BLaER1 treated with 17β-estradiol and CSF1 and Interleukin-3, amounts not matched to agents 10 nM and 100 nM (cell line): ENCODE measurements at regions not wholly inside any gene's neighbourhood (a gene's known extent, or its start where the extent isn't known, plus 50 kb on each side); places are given as distances from the start of the nearest gene placed in this dataset.
"Not testable (repeated sequence)": the region's sequence is repeated elsewhere in the genome, so short reads cannot be mapped to it uniquely, and the experiment has no call there.

ENCODE experiments used
- H3K27ac ChIP-seq, 11 experiments: shearing (Covaris generic); formaldehyde crosslinking; 2 replicates each; pipeline ENCODE4 v1.8.1; 2022
- H3K27me3 ChIP-seq, 11 experiments: shearing (Covaris generic); formaldehyde crosslinking; 2 replicates each; pipeline ENCODE4 v1.8.1; 2022
- H3K36me3 ChIP-seq, 11 experiments: shearing (Covaris generic); formaldehyde crosslinking; 2 replicates each; pipeline ENCODE4 v1.8.1; 2022
- H3K4me1 ChIP-seq, 10 experiments: shearing (Covaris generic); formaldehyde crosslinking; 2 replicates each; pipeline ENCODE4 v1.8.1; 2022
- H3K4me2 ChIP-seq, 11 experiments: shearing (Covaris generic); formaldehyde crosslinking; 2 replicates each; pipeline ENCODE4 v1.8.1; 2022
- H3K4me3 ChIP-seq, 10 experiments: shearing (Covaris generic); formaldehyde crosslinking; 2 replicates each; pipeline ENCODE4 v1.8.1; 2022
- H3K9ac ChIP-seq, 11 experiments: shearing (Covaris generic); formaldehyde crosslinking; 2 replicates each; pipeline ENCODE4 v1.8.1; 2022
- H3K9me3 ChIP-seq, 11 experiments: shearing (Covaris generic); formaldehyde crosslinking; replicated peaks in 1 of 11; 2 replicates each; pipeline ENCODE4 v1.8.1; 2022
- H4K20me1 ChIP-seq, 11 experiments: shearing (Covaris generic); formaldehyde crosslinking; 2 replicates each; pipeline ENCODE4 v1.8.1; 2022
- Cebpa-rat ChIP-seq, 11 experiments: shearing (Covaris generic); IDR thresholded peaks; 2 replicates each; pipeline ENCODE4 v1.8.1; 2022

DNA sequence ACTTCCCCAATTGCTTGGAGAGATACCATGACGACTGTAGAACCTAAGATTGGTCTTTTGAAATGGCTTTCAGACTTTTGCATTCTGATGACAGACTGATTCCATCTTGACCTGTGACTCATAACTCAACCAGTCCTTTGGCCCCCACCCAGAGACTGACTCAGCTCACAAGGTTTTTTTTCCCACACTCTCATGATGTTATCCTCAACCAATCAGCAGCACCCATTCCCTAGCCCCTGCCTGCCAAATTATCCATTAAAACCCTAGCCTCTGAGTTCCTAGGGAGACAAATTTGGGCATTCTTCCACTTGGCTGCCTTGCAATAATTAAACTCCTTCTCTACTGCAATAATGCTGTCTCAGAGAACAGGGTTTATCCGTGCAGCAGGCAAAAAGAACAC is 1263.3 kb upstream of the CDH9 start:
- Histone ChIP-seq H3K27ac (peak overlapping the region in 1 of 11 experiments; percentile 39; a peak in 1 of 22 replicates), H3K4me3 (no peak overlapping the region), H3K4me1 (peaks cover 0 to 7% (median 0%) of the 10 kb centered on the region in 10 experiments; a peak in 2 of 20 replicates), H3K4me2 (no peak overlapping the region), H3K9me3 (peaks cover 0 to 12% (median 9%) of the 10 kb centered on the region in 11 experiments; a peak in 16 of 22 replicates), H3K9ac (no peak overlapping the region), H4K20me1 (no peaks in the 10 kb centered on the region), H3K36me3 (no peaks in the 10 kb centered on the region), H3K27me3 (no peaks in the 10 kb centered on the region)
- TF ChIP-seq Cebpa-rat (IDR thresholded peaks at IDR 0.05) = no peak

DNA sequence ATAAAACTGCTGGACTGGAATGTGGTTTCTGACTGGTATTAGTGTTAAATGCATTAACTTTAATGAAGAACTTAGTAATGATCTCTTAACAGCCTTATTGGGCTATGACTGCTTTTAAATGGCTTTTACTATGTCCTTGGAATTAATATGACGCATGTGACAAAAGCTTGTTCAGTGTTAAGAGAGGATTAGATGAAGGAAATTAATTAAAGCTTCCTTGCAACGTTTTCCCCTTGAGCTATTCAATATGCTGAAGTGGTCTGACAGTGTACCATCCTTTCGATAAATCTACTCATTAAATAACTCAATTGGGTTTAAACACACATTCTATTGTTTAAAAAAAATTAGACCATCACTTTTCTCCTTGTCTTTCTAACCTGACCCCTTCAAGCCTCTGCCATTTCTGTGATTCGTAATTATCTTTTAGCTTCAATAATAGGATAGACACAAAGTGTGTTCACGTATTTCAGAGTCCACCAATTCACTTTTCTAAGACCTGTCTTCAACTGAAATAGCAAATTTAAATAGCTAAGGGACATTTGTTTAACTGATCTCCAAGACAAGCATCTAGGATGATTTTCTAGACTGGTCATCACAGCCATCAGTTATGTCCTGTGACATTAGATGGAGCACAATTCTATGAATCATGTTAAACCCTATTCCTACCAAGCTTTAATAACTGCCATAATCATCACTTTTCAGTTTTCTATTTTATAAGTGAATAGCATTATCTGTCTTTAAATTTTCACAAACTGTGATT is 1258.0 kb upstream of the CDH9 start:
- peaks cover 0 to 6% (median 0%) of the 10 kb centered on the region in 10 experiments; a peak in 2 of 20 replicates for H3K4me1 ChIP-seq
- no peak overlapping the region for H3K4me3 ChIP-seq
- H3K9ac ChIP-seq = no peak overlapping the region
- H3K27me3 ChIP-seq = no peaks in the 10 kb centered on the region
- no peak for TF ChIP-seq Cebpa-rat (IDR thresholded peaks at IDR 0.05)
- H4K20me1 ChIP-seq = no peaks in the 10 kb centered on the region
- H3K9me3 ChIP-seq = peaks cover 0 to 4% (median 3%) of the 10 kb centered on the region in 11 experiments; a peak in 13 of 22 replicates
- no peaks in the 10 kb centered on the region for H3K36me3 ChIP-seq
- no peak overlapping the region for H3K4me2 ChIP-seq
- H3K27ac ChIP-seq = no peak overlapping the region

DNA sequence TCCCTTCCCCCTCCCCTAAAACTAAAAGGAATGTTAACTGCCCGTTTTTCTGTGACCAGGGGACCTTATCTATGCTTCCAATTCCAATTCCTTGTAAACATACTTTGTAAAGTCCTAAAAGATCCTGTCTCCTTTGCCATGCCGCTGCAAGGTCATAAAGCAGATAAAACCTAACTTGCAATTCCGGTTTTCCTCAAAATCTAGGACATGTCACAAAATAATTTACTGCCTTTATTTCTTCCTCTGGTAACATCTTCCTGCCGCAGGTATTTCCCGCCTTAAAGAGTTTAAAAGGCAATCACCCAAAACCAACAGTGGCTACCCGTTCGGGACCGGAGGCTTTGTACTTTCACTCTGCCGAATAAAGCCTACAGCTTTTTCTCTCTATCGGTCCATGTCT is 1248.6 kb upstream of the CDH9 start:
- H3K27ac ChIP-seq, H3K36me3 ChIP-seq, H3K27me3 ChIP-seq, H3K4me1 ChIP-seq, H3K4me2 ChIP-seq, H3K9me3 ChIP-seq, H3K4me3 ChIP-seq, H3K9ac ChIP-seq, H4K20me1 ChIP-seq: not testable (repeated sequence)

DNA sequence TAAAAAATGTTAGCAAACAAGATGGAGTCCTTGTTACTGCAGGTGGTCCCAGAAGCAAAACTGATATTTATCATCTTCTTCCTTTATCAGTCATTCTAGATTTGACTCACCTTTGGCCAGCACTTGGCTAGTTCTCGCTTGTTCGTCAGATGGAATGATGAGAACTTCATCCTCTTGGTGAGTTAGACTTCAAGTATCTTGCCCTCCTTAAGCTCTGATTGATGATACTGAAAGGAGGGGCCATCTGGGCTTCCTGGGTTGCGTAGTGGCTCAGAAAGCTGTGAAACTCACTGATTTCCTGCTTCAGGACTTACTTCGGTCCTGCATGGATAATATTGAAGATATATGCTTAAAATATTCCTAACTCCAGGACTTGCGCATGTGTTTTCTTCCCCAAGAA is 1248.2 kb upstream of the CDH9 start:
- Histone ChIP-seq H3K9ac (no peak overlapping the region), H3K27me3 (no peaks in the 10 kb centered on the region), H4K20me1 (no peaks in the 10 kb centered on the region), H3K27ac (no peak overlapping the region), H3K4me1 (no peaks in the 10 kb centered on the region), H3K4me2 (no peak overlapping the region), H3K9me3 (no peaks in the 10 kb centered on the region), H3K36me3 (no peaks in the 10 kb centered on the region), H3K4me3 (no peak overlapping the region)
- TF ChIP-seq Cebpa-rat (IDR thresholded peaks at IDR 0.05) = no peak

DNA sequence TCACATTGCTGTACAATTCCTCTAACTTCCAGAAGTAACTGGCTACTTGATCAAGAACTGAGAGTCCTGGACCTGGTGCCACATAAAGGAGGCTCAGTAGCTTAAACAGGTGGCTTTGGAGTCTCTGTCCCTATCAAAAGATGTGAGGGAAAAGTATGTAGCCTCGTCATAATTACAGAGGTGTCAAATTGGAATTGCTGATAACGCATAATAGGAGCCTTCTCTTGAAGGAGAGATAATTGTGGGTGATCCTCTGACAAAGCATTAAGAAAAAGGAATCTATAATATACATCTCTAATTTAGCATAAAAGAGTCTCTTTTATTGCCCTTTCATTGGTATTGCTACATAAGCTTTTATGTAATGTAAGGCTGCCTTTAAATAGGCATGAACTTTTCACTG is 1246.4 kb upstream of the CDH9 start:
- no peak for TF ChIP-seq Cebpa-rat (IDR thresholded peaks at IDR 0.05)
- Histone ChIP-seq H3K4me1 (no peaks in the 10 kb centered on the region), H3K36me3 (no peaks in the 10 kb centered on the region), H4K20me1 (no peaks in the 10 kb centered on the region), H3K9ac (no peak overlapping the region), H3K27me3 (no peaks in the 10 kb centered on the region), H3K4me3 (no peak overlapping the region), H3K4me2 (no peak overlapping the region), H3K9me3 (no peaks in the 10 kb centered on the region), H3K27ac (no peak overlapping the region)

DNA sequence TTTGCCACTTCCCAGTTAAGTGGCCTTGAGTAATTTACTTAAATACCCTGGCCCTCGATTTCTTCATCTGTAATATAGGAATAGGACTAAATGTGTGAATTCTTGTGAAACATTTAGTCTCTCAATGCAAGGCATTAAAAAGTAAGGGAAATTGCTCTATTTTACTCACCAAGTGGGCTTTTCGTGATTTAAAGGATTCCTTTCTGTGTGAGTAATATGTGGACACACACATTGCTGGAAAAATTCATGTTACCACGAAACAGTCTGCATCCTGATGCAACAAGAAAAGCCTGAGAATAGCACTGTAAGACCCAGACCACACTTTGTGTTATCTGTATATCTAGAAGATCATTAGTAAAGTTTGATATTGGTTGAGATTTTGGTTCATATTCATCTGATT is 1243.0 kb upstream of the CDH9 start:
- no peak for TF ChIP-seq Cebpa-rat (IDR thresholded peaks at IDR 0.05)
- H3K4me2 ChIP-seq = no peak overlapping the region

DNA sequence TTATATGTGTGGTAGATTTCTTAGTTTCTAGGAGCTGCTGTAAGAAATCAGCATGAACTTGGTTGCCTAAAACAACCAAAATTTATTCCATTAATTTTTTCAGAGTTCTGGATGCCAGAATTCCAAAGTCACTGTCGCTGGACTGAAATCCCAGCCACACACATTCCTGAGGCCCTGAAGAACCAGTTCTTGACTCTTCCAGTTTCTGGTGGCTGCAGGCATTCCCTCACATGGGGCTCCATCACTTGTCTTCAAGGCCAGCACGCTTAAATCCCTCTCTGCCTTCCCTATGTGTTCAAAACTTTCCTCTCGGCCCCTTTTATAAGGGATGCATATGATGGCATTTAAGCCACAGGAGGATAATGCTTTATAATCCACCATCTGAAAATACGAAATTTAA is 1237.5 kb upstream of the CDH9 start:
- Histone ChIP-seq H3K4me1 (no peaks in the 10 kb centered on the region), H3K9ac (no peak overlapping the region), H3K36me3 (no peaks in the 10 kb centered on the region), H3K9me3 (no peaks in the 10 kb centered on the region), H3K4me2 (no peak overlapping the region), H4K20me1 (no peaks in the 10 kb centered on the region), H3K27ac (no peak overlapping the region), H3K4me3 (no peak overlapping the region), H3K27me3 (no peaks in the 10 kb centered on the region)
- no peak for TF ChIP-seq Cebpa-rat (IDR thresholded peaks at IDR 0.05)

More for the DNA sequence above, 1243.0 kb upstream of the CDH9 start:
- Histone ChIP-seq H3K27me3 (no peaks in the 10 kb centered on the region), H4K20me1 (no peaks in the 10 kb centered on the region), H3K9ac (no peak overlapping the region), H3K36me3 (no peaks in the 10 kb centered on the region), H3K27ac (no peak overlapping the region), H3K4me3 (no peak overlapping the region), H3K4me1 (no peaks in the 10 kb centered on the region), H3K9me3 (no peaks in the 10 kb centered on the region)

DNA sequence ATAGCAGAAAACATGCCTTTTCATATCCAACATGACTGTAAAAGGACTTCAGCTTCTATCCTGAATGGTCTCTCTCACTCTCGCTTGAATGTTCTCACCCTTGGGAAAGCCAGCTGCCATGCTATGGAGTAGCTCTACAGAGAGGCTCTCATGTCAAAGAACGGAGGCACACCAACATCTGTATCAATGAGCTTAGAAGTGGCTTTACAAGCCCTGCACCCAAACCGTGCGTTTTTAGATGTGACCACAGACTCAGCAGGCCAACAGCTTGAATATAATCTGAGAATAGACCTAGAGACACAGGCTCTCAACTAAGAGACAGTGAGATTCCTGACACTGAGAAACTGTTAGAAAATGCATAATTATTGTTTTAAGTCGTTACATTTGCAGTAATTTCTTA is 1231.6 kb upstream of the CDH9 start:
- TF ChIP-seq Cebpa-rat (IDR thresholded peaks at IDR 0.05) = no peak
- no peaks in the 10 kb centered on the region for H3K36me3 ChIP-seq
- H3K27ac ChIP-seq = no peak overlapping the region
- no peaks in the 10 kb centered on the region for H3K9me3 ChIP-seq
- H3K9ac ChIP-seq = no peak overlapping the region
- no peaks in the 10 kb centered on the region for H4K20me1 ChIP-seq
- H3K4me2 ChIP-seq = no peak overlapping the region
- no peaks in the 10 kb centered on the region for H3K27me3 ChIP-seq
- H3K4me1 ChIP-seq = no peaks in the 10 kb centered on the region
- no peak overlapping the region for H3K4me3 ChIP-seq

DNA sequence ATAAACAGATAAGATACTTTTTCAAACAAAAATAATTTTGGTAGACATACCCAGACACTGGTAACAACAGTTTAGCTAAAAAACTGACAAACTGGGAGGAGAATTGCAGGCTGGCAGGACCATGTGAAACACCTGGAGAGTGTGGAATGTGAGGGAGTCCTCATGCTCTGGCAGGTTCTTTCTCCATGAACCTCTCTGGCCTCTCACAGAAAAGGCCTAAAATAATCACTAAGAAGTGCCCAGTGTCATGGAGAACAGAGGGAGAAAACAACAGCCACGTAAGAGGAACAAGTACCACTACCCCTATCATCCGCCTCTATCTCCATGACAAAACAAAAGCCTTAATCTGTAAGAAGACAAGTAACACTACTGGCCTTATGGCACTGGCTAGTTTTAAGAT is 1227.5 kb upstream of the CDH9 start:
- H3K9ac ChIP-seq = no peak overlapping the region
- H3K4me3 ChIP-seq = no peak overlapping the region
- H3K9me3 ChIP-seq = no peaks in the 10 kb centered on the region
- TF ChIP-seq Cebpa-rat (IDR thresholded peaks at IDR 0.05) = no peak
- H4K20me1 ChIP-seq = no peaks in the 10 kb centered on the region
- no peaks in the 10 kb centered on the region for H3K4me1 ChIP-seq
- H3K27ac ChIP-seq = no peak overlapping the region
- H3K4me2 ChIP-seq = no peak overlapping the region
- H3K36me3 ChIP-seq = no peaks in the 10 kb centered on the region
- H3K27me3 ChIP-seq = no peaks in the 10 kb centered on the region

DNA sequence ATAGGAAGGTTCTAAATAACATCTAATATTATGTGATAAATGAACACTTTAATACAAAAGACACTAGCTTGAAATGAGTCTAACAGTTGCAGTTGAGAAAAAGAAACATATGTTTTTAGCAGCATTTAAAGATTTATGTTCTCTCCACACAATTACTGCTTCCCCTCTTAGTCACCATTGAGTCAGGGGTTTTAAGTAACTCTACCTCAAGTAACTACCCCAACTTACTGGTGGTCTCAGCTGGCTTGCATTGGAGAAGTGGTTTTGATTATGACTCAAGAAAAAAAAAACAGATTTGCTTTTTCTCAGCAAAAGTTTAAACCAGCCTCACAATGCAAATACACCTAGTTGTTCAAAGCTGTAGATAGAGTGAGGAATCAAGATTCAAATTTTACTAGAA is 1216.5 kb upstream of the CDH9 start:
- Histone ChIP-seq H3K4me1 (no peaks in the 10 kb centered on the region), H3K9me3 (no peaks in the 10 kb centered on the region), H3K4me2 (no peak overlapping the region), H4K20me1 (no peaks in the 10 kb centered on the region), H3K9ac (no peak overlapping the region), H3K27me3 (no peaks in the 10 kb centered on the region), H3K36me3 (no peaks in the 10 kb centered on the region), H3K4me3 (no peak overlapping the region), H3K27ac (no peak overlapping the region)
- TF ChIP-seq Cebpa-rat (IDR thresholded peaks at IDR 0.05) = no peak
